ENCODE measurements at regions not wholly inside any gene's neighbourhood (a gene's known extent, or its start where the extent isn't known, plus 50 kb on each side); places are given as distances from the start of the nearest gene placed in this dataset.
A peak's percentile ranks its signal among the peaks of the same experiment; 100 is the strongest.

DNA sequence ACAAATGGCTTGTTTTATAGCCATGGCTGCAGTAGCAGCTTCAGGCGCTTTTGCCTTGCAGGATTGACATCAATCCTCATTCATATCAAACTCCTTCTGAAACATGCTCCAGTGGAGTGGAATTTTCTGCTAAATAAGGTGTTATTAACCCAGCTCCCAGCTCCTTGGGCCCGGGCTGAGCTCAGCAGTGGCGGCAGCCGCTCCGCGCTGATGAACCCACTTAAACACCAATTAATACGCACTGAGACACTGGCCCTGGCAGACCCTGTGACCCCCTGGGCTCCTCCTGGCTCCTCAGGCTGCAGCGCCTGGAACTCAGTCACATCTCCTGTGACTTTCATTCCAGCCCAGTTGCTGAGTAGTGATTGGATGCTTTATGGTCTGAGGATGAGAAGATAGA lies 137.4 kb upstream of the GRIK3 start:
- Histone ChIP-seq H3K27ac (no peak overlapping the region), H3K4me3 (no peak overlapping the region), H3K9me3 (no peaks in the 10 kb centered on the region), H3K27me3 (ENCODE audit: low read depth) (peaks cover 12% of the 10 kb centered on the region), H3K36me3 (no peaks in the 10 kb centered on the region), H3K4me1 (no peaks in the 10 kb centered on the region)
- ATAC-seq (no peak), DNase-seq (no peak)
- TF ChIP-seq, protein P1, sequence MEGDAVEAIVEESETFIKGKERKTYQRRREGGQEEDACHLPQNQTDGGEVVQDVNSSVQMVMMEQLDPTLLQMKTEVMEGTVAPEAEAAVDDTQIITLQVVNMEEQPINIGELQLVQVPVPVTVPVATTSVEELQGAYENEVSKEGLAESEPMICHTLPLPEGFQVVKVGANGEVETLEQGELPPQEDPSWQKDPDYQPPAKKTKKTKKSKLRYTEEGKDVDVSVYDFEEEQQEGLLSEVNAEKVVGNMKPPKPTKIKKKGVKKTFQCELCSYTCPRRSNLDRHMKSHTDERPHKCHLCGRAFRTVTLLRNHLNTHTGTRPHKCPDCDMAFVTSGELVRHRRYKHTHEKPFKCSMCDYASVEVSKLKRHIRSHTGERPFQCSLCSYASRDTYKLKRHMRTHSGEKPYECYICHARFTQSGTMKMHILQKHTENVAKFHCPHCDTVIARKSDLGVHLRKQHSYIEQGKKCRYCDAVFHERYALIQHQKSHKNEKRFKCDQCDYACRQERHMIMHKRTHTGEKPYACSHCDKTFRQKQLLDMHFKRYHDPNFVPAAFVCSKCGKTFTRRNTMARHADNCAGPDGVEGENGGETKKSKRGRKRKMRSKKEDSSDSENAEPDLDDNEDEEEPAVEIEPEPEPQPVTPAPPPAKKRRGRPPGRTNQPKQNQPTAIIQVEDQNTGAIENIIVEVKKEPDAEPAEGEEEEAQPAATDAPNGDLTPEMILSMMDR (IDR thresholded peaks at IDR 0.05), result no peak
- intact Hi-C loops (cut with DNase I), result no loop called here

- intact Hi-C loops (cut with DNase I), result no loop called here
- Histone ChIP-seq H3K4me3 (no peak overlapping the region), H3K9me3 (no peaks in the 10 kb centered on the region), H3K4me1 (no peaks in the 10 kb centered on the region), H3K36me3 (no peaks in the 10 kb centered on the region), H3K27me3 (ENCODE audit: low read depth) (peaks cover 8% of the 10 kb centered on the region), H3K27ac (no peak overlapping the region)
- TF ChIP-seq, protein P1 (IDR thresholded peaks at IDR 0.05), result no peak
- no peak for ATAC-seq
- no peak for DNase-seq
Observed at GRCh38 chr1:37174341-37174740, 140.0 kb upstream of the GRIK3 start.

DNA sequence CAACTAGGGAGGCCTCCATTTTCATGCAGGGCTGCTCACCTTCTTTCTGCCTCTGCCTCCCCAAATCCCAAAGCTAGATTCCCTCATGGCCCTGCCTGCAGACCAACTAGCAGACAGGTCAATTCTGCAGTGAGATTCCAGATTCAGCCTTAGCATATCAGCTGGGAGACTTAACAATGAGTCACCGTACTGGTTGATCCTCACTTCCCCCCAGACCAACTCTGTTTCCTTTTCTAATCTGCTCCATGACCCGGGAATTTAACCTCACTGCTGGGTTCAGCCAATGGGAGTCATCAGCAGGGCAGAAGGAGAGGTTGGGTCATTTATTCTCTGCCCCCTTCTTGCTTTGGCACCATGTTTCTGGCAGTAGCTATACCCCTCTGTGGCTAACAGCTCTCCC lies 140.6 kb upstream of the GRIK3 start:
- Histone ChIP-seq H3K27me3 (ENCODE audit: low read depth) (peaks cover 6% of the 10 kb centered on the region), H3K4me1 (no peaks in the 10 kb centered on the region), H3K4me3 (no peak overlapping the region), H3K9me3 (no peaks in the 10 kb centered on the region), H3K36me3 (no peaks in the 10 kb centered on the region), H3K27ac (no peak overlapping the region)
- intact Hi-C loops (cut with DNase I), result no loop called here
- DNase-seq (no peak), ATAC-seq (no peak)
- TF ChIP-seq, protein P1 (IDR thresholded peaks at IDR 0.05), result no peak

- Histone ChIP-seq H3K36me3 (no peaks in the 10 kb centered on the region), H3K9me3 (no peaks in the 10 kb centered on the region), H3K4me3 (no peak overlapping the region), H3K27me3 (ENCODE audit: low read depth) (peaks cover 2% of the 10 kb centered on the region), H3K4me1 (no peaks in the 10 kb centered on the region), H3K27ac (no peak overlapping the region)
- TF ChIP-seq, protein P1 (IDR thresholded peaks at IDR 0.05), result no peak
- DNase-seq, result no peak
- peak in 1 of 2 donors; percentile 11 for ATAC-seq
- intact Hi-C loops (cut with DNase I), result no loop called here
Observed at GRCh38 chr1:37175666-37176215, 141.4 kb upstream of the GRIK3 start.

DNA sequence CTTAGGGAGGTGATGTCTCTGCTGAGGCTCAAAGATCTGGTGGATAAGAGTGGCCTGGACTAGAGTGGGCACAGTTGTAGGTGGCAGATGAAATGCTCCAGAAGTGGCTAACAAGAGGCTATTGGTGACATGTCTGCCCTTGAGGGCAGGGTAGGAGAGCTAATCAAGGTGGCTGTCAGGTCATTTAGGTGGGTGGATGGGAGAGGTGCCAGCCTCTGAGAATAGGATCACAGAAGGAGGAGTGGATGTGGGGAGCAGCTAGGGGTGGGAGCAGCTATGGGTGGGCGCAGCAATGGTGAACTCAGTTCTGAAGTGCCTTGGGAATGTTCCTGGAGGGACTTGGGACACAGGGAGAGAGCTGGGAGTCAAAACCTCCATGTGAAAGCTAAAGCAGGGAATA lies 142.0 kb upstream of the GRIK3 start:
- Histone ChIP-seq H3K4me3 (no peak overlapping the region), H3K9me3 (no peaks in the 10 kb centered on the region), H3K27ac (no peak overlapping the region), H3K36me3 (no peaks in the 10 kb centered on the region), H3K4me1 (no peaks in the 10 kb centered on the region), H3K27me3 (ENCODE audit: low read depth) (peaks cover 7% of the 10 kb centered on the region)
- intact Hi-C loops (cut with DNase I), result no loop called here
- DNase-seq (no peak), ATAC-seq (no peak)
- TF ChIP-seq, protein P1 (IDR thresholded peaks at IDR 0.05), result no peak

Data from lower lobe of right lung (tissue), 2 donors.